ENCODE measurements at regions not wholly inside any gene's neighbourhood (a gene's known extent, or its start where the extent isn't known, plus 50 kb on each side); places are given as distances from the start of the nearest gene placed in this dataset.

- TF ChIP-seq, protein P1, sequence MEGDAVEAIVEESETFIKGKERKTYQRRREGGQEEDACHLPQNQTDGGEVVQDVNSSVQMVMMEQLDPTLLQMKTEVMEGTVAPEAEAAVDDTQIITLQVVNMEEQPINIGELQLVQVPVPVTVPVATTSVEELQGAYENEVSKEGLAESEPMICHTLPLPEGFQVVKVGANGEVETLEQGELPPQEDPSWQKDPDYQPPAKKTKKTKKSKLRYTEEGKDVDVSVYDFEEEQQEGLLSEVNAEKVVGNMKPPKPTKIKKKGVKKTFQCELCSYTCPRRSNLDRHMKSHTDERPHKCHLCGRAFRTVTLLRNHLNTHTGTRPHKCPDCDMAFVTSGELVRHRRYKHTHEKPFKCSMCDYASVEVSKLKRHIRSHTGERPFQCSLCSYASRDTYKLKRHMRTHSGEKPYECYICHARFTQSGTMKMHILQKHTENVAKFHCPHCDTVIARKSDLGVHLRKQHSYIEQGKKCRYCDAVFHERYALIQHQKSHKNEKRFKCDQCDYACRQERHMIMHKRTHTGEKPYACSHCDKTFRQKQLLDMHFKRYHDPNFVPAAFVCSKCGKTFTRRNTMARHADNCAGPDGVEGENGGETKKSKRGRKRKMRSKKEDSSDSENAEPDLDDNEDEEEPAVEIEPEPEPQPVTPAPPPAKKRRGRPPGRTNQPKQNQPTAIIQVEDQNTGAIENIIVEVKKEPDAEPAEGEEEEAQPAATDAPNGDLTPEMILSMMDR (IDR thresholded peaks at IDR 0.05), result no peak
- TF ChIP-seq POLR2A (IDR thresholded peaks at IDR 0.05), result no peak
These were observed 1029.5 kb downstream of the C4orf33 start for GRCh38 chr4:130125467-130125866.
